CD14-positive monocyte (primary cell): ENCODE measurements at regions not wholly inside any gene's neighbourhood (a gene's known extent, or its start where the extent isn't known, plus 50 kb on each side); places are given as distances from the start of the nearest gene placed in this dataset.
"Not testable (repeated sequence)": the region's sequence is repeated elsewhere in the genome, so short reads cannot be mapped to it uniquely, and the experiment has no call there.

Source experiments
- DNase-seq, 3 donors: peaks; one replicate each; pipeline ENCODE4 v3.0.0-alpha.2; 2011 to 2022
- H2AFZ ChIP-seq: 2 replicates; pipeline ENCODE4 v1.6.0; 2012; ENCODE audit warnings: mild to moderate bottlenecking, low read depth, low read length, inconsistent platforms; ENCODE audit not compliant: insufficient read depth, poor library complexity, severe bottlenecking
- H3K27ac ChIP-seq, 2 donors: 1 replicate in 1 of 2; 2 replicates in 1 of 2; pipeline ENCODE4 v1.5.1; 2012 to 2013; ENCODE audit warnings: low read length in 2 of 2, control low read depth in 1 of 2, inconsistent platforms in 1 of 2, low read depth in 1 of 2, mild to moderate bottlenecking in 1 of 2
- H3K27me3 ChIP-seq, 2 donors: one replicate each; pipeline versions ENCODE4 v1.6.0 to v1.6.1; 2011 to 2013; ENCODE audit warnings: low read length in 2 of 2; ENCODE audit not compliant: control insufficient read depth in 2 of 2, insufficient read depth in 2 of 2
- H3K36me3 ChIP-seq, 2 donors: replicated peaks in 1 of 2; 1 replicate in 1 of 2; 2 replicates in 1 of 2; pipeline versions ENCODE4 v1.5.1 to v1.6.1; 2012 to 2013; ENCODE audit warnings: low read length in 2 of 2, control low read depth in 1 of 2, inconsistent platforms in 1 of 2, mild to moderate bottlenecking in 1 of 2; ENCODE audit not compliant: insufficient read depth in 2 of 2, control insufficient read depth in 1 of 2
- H3K4me1 ChIP-seq, 2 donors: 1 replicate in 1 of 2; 2 replicates in 1 of 2; pipeline versions ENCODE4 v1.5.1 to v1.6.1; 2012 to 2013; ENCODE audit warnings: low read length in 2 of 2, control low read depth in 1 of 2, inconsistent platforms in 1 of 2, mild to moderate bottlenecking in 1 of 2, moderate library complexity in 1 of 2; ENCODE audit not compliant: insufficient read depth in 2 of 2, control insufficient read depth in 1 of 2
- H3K4me2 ChIP-seq: replicated peaks from 2 replicates; pipeline ENCODE3; 2012; ENCODE audit warnings: low read length, moderate library complexity, mild to moderate bottlenecking; ENCODE audit not compliant: poor library complexity, severe bottlenecking; ENCODE audit errors: extremely low read depth
- H3K4me3 ChIP-seq, 3 experiments: fragments of 200-600 bp in 1 of 3; sonication (generic) in 1 of 3; replicated peaks in 1 of 3; 1 replicate in 2 of 3; 2 replicates in 1 of 3; pipeline ENCODE4 v1.5.1; 2011 to 2013; ENCODE audit warnings: low read length in 3 of 3, mild to moderate bottlenecking in 3 of 3, control low read depth in 2 of 3, low read depth in 2 of 3, inconsistent platforms in 1 of 3, moderate library complexity in 1 of 3
- H3K79me2 ChIP-seq: 2 replicates; pipeline ENCODE4 v1.6.0; 2012; ENCODE audit warnings: mild to moderate bottlenecking, control low read depth, inconsistent platforms, low read length, moderate library complexity; ENCODE audit not compliant: insufficient read depth
- H3K9ac ChIP-seq: 2 replicates; pipeline ENCODE4 v1.6.0; 2017; ENCODE audit warnings: low read length, mild to moderate bottlenecking; ENCODE audit not compliant: insufficient read depth, poor library complexity, severe bottlenecking
- H3K9me3 ChIP-seq, 2 donors: replicated peaks in 1 of 2; 1 replicate in 1 of 2; 2 replicates in 1 of 2; pipeline versions ENCODE4 v1.5.1 to v1.6.1; 2012 to 2013; ENCODE audit warnings: low read length in 2 of 2, control low read depth in 1 of 2; ENCODE audit not compliant: control insufficient read depth in 1 of 2, insufficient read depth in 1 of 2
- H4K20me1 ChIP-seq: 2 replicates; pipeline ENCODE4 v1.6.0; 2012; ENCODE audit warnings: mild to moderate bottlenecking, low read length, control low read depth, moderate library complexity; ENCODE audit not compliant: insufficient read depth
- H3K27ac Mint-ChIP-seq, 7 donors: one replicate each; pipeline ENCODE4 v1.8.0; 2020; ENCODE audit warnings: mild to moderate bottlenecking in 7 of 7, mixed read lengths in 7 of 7, moderate library complexity in 6 of 7, inconsistent platforms in 2 of 7
- H3K27me3 Mint-ChIP-seq, 3 donors: one replicate each; pipeline ENCODE4 v1.8.0; 2021 to 2022; ENCODE audit warnings: low read depth in 3 of 3, mild to moderate bottlenecking in 3 of 3, mixed read lengths in 3 of 3, moderate library complexity in 3 of 3, inconsistent platforms in 1 of 3
- H3K36me3 Mint-ChIP-seq, 2 donors: one replicate each; pipeline ENCODE4 v1.8.0; 2020; ENCODE audit warnings: mixed read lengths in 2 of 2, inconsistent platforms in 1 of 2, mild to moderate bottlenecking in 1 of 2
- H3K4me1 Mint-ChIP-seq: one replicate; pipeline ENCODE4 v1.8.0; 2020; ENCODE audit warnings: mild to moderate bottlenecking, mixed read lengths
- H3K4me3 Mint-ChIP-seq, 2 donors: one replicate each; pipeline ENCODE4 v1.8.0; 2020; ENCODE audit warnings: mild to moderate bottlenecking in 2 of 2, mixed read lengths in 2 of 2, moderate library complexity in 1 of 2
- H3K9me3 Mint-ChIP-seq, 7 donors: one replicate each; pipeline ENCODE4 v1.8.0; 2020 to 2022; ENCODE audit warnings: mixed read lengths in 7 of 7, mild to moderate bottlenecking in 6 of 7, moderate library complexity in 6 of 7, inconsistent platforms in 2 of 7
- WGBS: methylation state at CpG from one replicate; pipeline ENCODE4 v1.1.5; 2013; ENCODE audit warnings: missing lambda C conversion rate; ENCODE audit not compliant: insufficient coverage; 5-methylcytosine and 5-hydroxymethylcytosine counted together
- intact Hi-C, 2 donors: fragments of 100-400 bp; cut with micrococcal nuclease; formaldehyde crosslinking; loops; one replicate each; pipeline versions ENCODE4 v1.15.0 to v1.15.1; 2023
- TF ChIP-seq, protein P1 (sequence below): fragments of 200-600 bp; IDR thresholded peaks from one replicate; pipeline ENCODE4 v1.8.0; 2022; ENCODE audit warnings: antibody characterized with exemption, mild to moderate bottlenecking

DNA sequence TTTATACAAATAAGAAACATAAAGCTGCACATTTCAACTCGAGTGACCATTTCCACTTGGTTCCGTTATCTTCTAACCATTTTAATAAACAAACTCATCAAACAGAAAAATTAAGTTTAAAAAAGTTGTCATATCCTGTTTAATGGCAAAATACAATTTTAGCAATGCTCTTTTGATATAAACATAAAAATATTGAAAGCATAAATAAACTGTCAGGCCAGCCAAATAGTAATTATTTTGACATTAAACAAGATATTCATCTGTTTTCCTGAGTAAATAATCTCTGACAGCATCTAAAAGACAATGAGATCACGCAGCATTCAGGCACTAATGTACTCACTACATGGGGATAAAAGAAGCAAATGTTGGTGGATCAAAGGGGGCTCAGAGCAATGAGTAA lies 145.3 kb upstream of the ATP5MC3 start:
- Histone ChIP-seq H3K27me3 (no peaks in the 10 kb centered on the region), H3K4me1 (no peaks in the 10 kb centered on the region), H3K27ac (no peak overlapping the region), H3K9ac (no peak overlapping the region), H3K36me3 (no peaks in the 10 kb centered on the region), H4K20me1 (no peaks in the 10 kb centered on the region), H3K4me3 (no peak overlapping the region), H3K4me2 (no peak overlapping the region), H3K79me2 (no peaks in the 10 kb centered on the region), H2AFZ (no peak overlapping the region), H3K9me3 (peaks cover 14 to 16% of the 10 kb centered on the region in 2 donors)
- TF ChIP-seq, protein P1, sequence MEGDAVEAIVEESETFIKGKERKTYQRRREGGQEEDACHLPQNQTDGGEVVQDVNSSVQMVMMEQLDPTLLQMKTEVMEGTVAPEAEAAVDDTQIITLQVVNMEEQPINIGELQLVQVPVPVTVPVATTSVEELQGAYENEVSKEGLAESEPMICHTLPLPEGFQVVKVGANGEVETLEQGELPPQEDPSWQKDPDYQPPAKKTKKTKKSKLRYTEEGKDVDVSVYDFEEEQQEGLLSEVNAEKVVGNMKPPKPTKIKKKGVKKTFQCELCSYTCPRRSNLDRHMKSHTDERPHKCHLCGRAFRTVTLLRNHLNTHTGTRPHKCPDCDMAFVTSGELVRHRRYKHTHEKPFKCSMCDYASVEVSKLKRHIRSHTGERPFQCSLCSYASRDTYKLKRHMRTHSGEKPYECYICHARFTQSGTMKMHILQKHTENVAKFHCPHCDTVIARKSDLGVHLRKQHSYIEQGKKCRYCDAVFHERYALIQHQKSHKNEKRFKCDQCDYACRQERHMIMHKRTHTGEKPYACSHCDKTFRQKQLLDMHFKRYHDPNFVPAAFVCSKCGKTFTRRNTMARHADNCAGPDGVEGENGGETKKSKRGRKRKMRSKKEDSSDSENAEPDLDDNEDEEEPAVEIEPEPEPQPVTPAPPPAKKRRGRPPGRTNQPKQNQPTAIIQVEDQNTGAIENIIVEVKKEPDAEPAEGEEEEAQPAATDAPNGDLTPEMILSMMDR: no peak
- Mint-ChIP-seq H3K27me3 (peaks cover 0 to 6% (median 3%) of the 10 kb centered on the region in 3 donors), H3K9me3 (peaks cover 8 to 20% (median 12%) of the 10 kb centered on the region in 7 donors), H3K4me3 (no peak overlapping the region), H3K36me3 (no peaks in the 10 kb centered on the region), H3K4me1 (no peaks in the 10 kb centered on the region), H3K27ac (no peak overlapping the region)
- WGBS: no CpG with 5 or more reads among the region's 3 CpGs
- intact Hi-C loops: no loop called here
- no peak for DNase-seq

DNA sequence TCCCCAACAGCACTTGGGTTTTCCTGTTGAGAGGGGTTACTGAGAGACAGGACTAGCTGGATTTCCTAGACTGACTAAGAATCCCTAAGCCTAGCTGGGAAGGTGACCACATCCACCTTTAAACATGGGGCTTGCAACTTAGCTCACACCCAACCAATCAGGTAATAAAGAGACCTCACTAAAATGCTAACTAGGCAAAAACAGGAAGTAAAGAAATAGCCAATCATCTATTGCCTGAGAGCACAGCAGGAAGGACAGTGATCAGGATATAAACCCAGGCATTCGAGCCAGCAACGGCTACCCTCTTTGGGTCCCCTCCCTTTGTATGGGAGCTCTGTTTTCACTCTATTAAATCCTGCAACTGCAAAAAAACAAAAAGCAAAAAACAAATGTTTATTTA lies 144.7 kb upstream of the ATP5MC3 start:
- H3K4me1 ChIP-seq, H3K4me1 Mint-ChIP-seq, H3K36me3 Mint-ChIP-seq, DNase-seq, H3K27me3 Mint-ChIP-seq, H3K4me3 ChIP-seq, H3K4me3 Mint-ChIP-seq, H3K27ac Mint-ChIP-seq, H3K36me3 ChIP-seq, H3K79me2 ChIP-seq, intact Hi-C loops, H3K27ac ChIP-seq, H2AFZ ChIP-seq, H3K27me3 ChIP-seq, H4K20me1 ChIP-seq, H3K9ac ChIP-seq, H3K4me2 ChIP-seq: not testable (repeated sequence)
- peaks cover 14 to 16% of the 10 kb centered on the region in 2 donors for H3K9me3 ChIP-seq
- H3K9me3 Mint-ChIP-seq: peaks cover 8 to 20% (median 12%) of the 10 kb centered on the region in 7 donors
- no CpG with 5 or more reads among the region's 2 CpGs for WGBS
